HFF-Myc (cell line): ENCODE measurements at regions not wholly inside any gene's neighbourhood (a gene's known extent, or its start where the extent isn't known, plus 50 kb on each side); places are given as distances from the start of the nearest gene placed in this dataset.

Experiments used
- DNase-seq: peaks from one replicate; pipeline ENCODE4 v3.0.0-alpha.2; 2011; ENCODE audit warnings: low read depth; ENCODE audit errors: extremely low read depth
- H3K4me3 ChIP-seq: replicated peaks from 2 replicates; pipeline ENCODE4 v1.5.1; 2011; ENCODE audit warnings: low read depth, mild to moderate bottlenecking, control low read depth, low read length
- TF ChIP-seq, protein P1 (sequence below): IDR thresholded peaks from 2 replicates; pipeline ENCODE4 v1.5.1; 2012; ENCODE audit warnings: mild to moderate bottlenecking, low read depth, low read length, control low read depth; ENCODE audit errors: missing control alignments

DNA sequence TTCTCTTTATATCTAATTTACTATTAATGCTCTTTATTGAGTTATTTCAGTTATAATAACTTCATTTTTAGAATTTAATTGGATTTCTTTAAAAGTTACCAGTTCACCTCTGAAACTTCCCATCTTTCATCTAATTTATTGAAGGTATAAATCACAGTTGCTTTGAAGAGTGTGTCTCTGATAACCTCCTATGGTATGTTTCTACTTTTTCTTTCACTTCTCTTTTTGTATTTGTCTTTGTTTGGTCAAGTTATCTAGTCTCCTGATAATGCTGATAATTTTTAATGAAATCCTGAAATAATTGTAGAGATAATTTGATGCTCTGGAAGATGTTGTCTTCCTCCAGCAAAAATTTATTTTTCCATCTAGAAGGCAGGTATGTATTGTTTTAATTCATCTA, 141.6 kb upstream of the NPY2R start:
- no peak overlapping the region for H3K4me3 ChIP-seq
- DNase-seq: no peak
- TF ChIP-seq, protein P1, sequence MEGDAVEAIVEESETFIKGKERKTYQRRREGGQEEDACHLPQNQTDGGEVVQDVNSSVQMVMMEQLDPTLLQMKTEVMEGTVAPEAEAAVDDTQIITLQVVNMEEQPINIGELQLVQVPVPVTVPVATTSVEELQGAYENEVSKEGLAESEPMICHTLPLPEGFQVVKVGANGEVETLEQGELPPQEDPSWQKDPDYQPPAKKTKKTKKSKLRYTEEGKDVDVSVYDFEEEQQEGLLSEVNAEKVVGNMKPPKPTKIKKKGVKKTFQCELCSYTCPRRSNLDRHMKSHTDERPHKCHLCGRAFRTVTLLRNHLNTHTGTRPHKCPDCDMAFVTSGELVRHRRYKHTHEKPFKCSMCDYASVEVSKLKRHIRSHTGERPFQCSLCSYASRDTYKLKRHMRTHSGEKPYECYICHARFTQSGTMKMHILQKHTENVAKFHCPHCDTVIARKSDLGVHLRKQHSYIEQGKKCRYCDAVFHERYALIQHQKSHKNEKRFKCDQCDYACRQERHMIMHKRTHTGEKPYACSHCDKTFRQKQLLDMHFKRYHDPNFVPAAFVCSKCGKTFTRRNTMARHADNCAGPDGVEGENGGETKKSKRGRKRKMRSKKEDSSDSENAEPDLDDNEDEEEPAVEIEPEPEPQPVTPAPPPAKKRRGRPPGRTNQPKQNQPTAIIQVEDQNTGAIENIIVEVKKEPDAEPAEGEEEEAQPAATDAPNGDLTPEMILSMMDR: no peak

DNA sequence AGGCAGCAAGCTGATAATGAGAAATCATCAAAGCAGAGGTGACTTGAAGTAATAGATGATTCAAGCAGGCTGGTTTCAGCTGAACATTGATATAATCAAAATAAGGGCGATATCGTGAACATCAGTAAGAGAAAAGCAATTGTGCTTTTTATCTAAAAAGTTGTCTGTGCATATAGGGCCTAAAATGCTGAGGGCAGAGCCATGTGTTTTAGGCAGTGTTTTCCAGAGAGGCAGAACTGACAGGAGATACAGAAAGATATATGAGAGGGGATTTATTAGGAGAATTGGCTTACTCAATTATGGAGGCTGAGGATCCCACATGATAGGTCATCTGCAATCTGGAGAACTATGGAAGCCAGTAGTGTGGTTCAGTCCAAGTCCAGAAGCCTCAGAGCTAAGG, 136.5 kb upstream of the NPY2R start:
- TF ChIP-seq, protein P1: no peak
- DNase-seq: no peak

DNA sequence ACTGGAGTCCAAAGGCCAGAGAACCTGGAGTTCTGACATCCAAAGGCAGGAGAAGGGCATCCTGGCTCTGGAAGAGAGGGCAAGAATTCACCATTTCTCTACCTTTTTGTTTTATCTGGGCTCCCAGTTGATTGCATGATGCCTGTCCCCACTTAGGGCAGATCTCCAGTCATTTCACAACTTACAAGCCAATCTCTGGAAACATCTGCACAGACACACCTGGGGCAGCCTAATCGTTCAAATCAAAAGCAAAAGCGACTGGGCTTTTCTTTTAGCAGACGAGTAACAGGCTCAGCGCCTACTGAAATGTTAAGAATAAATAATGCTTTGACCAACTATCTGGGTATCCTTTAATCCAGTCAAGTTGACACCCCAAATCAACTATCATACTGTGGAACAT, 136.0 kb upstream of the NPY2R start:
- no peak overlapping the region for H3K4me3 ChIP-seq
- DNase-seq: no peak
- TF ChIP-seq, protein P1: no peak

More for the DNA sequence above, 136.5 kb upstream of the NPY2R start:
- H3K4me3 ChIP-seq: no peak overlapping the region

DNA sequence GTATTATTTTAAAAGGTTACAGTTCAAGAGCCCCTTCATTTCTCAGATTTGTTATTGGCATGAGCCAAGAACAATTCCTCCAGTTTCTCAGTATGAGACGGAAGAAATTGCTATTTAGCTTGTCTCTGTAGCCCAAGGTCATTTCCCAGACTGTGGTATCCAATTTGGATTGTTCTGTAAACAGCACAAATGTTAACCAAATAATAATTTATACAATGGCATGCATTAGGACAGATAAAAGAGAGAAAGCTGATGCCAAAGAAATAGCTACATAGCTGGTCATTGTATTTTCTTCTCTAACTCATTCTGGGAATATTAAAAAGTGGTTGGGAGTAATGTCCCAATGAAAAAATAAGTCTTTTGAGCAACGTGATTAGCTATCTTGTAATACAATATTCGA, 134.6 kb upstream of the NPY2R start:
- TF ChIP-seq, protein P1: no peak
- H3K4me3 ChIP-seq: no peak overlapping the region
- DNase-seq: no peak

DNA sequence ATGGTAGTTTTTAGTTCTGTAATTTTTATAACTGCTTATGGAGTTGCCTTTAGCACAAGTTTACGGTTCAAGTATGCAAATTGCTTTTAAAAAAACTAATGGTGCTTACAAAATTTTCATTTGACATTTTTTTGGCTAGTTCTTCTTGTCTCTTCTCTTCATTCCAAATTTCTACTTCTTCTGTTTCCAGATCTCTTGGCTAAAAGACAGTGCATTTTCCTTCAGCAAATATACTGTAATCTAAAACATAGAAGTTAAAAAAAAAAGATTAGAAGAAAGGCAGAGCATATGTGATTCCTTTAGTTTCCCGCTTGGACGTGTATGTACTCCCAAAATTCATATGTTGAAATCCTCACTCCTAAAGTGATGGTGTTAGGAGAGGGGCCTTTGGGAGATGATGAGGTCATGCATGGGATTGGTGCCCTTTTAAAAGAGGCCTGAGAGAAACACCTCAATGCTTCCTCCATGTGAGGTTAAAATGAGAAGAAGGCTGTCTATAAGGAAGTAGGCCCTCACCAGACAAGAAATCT, 132.1 kb upstream of the NPY2R start:
- no peak for DNase-seq
- TF ChIP-seq, protein P1: no peak
- H3K4me3 ChIP-seq: no peak overlapping the region

DNA sequence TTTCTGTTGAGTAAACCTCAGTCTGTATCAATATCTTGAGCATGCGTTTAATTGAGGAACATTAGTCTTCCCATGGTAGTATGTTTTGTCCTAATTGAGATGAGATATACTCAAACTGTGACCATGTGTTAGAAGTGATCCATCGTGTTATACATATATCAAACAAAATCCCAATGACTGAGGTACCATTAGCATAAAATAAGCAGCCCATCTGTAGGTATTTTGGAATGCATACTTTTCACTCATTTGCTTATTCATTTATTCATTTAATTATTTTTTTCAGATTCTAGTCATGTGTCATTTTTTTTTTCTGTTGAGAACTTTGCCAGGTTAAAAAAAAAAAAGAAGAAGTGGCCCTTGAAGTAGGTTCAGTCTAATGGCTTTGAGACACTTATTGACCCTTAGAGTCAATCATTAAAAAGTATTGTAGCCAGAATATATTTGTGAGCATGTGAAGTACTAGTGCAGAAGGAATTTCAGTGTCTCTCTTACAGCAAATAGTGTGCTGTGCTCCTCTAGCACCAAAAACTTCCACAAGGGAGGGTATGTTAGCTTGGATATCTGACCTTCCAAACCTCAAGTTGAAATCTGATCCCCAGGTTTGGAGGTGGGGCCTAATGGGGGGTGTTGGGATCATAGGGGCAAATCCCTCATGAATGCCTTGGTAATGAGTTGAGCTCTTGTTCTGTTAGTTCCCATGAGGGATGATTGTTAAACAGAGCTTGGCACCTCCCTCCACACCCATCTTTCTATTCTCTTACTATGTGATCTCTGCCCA, 130.8 kb upstream of the NPY2R start:
- no peak for DNase-seq
- TF ChIP-seq, protein P1: no peak

More for the DNA sequence above, 130.8 kb upstream of the NPY2R start:
- H3K4me3 ChIP-seq: no peak overlapping the region
